M059J (cell line): ENCODE measurements at regions not wholly inside any gene's neighbourhood (a gene's known extent, or its start where the extent isn't known, plus 50 kb on each side); places are given as distances from the start of the nearest gene placed in this dataset.

Experiments
- DNase-seq: peaks from one replicate; pipeline ENCODE4 v3.0.0-alpha.2; 2012; ENCODE audit warnings: low read depth

- DNase-seq = no peak
Observed at GRCh38 chr10:128870830-128871597, 596.0 kb upstream of the MGMT start.

GRCh38 chr10:128871671-128872231 lies 595.3 kb upstream of the MGMT start:
- no peak for DNase-seq

- no peak for DNase-seq
Observed at GRCh38 chr10:128873411-128874054, 593.5 kb upstream of the MGMT start.

- DNase-seq = no peak
Observed at GRCh38 chr10:128874331-128874730, 592.7 kb upstream of the MGMT start.

- DNase-seq = no peak
Observed at GRCh38 chr10:128875030-128875744, 591.9 kb upstream of the MGMT start.

- DNase-seq = no peak
Observed at GRCh38 chr10:128875956-128876736, 590.9 kb upstream of the MGMT start.

- DNase-seq = no peak
Observed at GRCh38 chr10:128877141-128877540, 589.9 kb upstream of the MGMT start.

- DNase-seq = no peak
Observed at GRCh38 chr10:128877936-128878335, 589.1 kb upstream of the MGMT start.

- DNase-seq = no peak
Observed at GRCh38 chr10:128879030-128879429, 588.0 kb upstream of the MGMT start.

- no peak for DNase-seq
Observed at GRCh38 chr10:128879441-128880140, 587.5 kb upstream of the MGMT start.

GRCh38 chr10:128880159-128880725 lies 586.8 kb upstream of the MGMT start:
- DNase-seq = no peak

GRCh38 chr10:128881086-128881485 lies 586.0 kb upstream of the MGMT start:
- DNase-seq = no peak

- no peak for DNase-seq
Observed at GRCh38 chr10:128883231-128884032, 583.6 kb upstream of the MGMT start.

GRCh38 chr10:128884033-128884425 lies 583.0 kb upstream of the MGMT start:
- DNase-seq = no peak

- no peak for DNase-seq
Observed at GRCh38 chr10:128884496-128885072, 582.5 kb upstream of the MGMT start.

GRCh38 chr10:128885573-128886555 lies 581.2 kb upstream of the MGMT start:
- DNase-seq = no peak

GRCh38 chr10:128887856-128888255 lies 579.2 kb upstream of the MGMT start:
- no peak for DNase-seq

- DNase-seq = no peak
Observed at GRCh38 chr10:128892005-128892404, 575.0 kb upstream of the MGMT start.
